Stimulated activated effector memory CD8-positive, alpha-beta T cell treated with anti-CD3 and anti-CD28 coated beads, Interleukin-12 subunit alpha, Interleukin-12 subunit beta, amount 100 ng/mL, for 72 hours (primary cell): ENCODE measurements at regions not wholly inside any gene's neighbourhood (a gene's known extent, or its start where the extent isn't known, plus 50 kb on each side); places are given as distances from the start of the nearest gene placed in this dataset.
"Not testable (repeated sequence)": the region's sequence is repeated elsewhere in the genome, so short reads cannot be mapped to it uniquely, and the experiment has no call there.

ENCODE experiments used
- ATAC-seq: fragments of 150-1000 bp; cut with Tn5 transposase; 2 replicates; pipeline ENCODE4 v1.10.0; 2021
- DNase-seq, 2 donors: peaks; one replicate each; pipeline ENCODE4 v3.0.0; 2021 to 2022; ENCODE audit warnings: low spot score in 2 of 2
- H3K27ac Mint-ChIP-seq: one replicate; pipeline ENCODE4 v1.8.0; 2022; ENCODE audit warnings: mild to moderate bottlenecking, mixed read lengths
- H3K36me3 Mint-ChIP-seq: one replicate; pipeline ENCODE4 v1.8.0; 2022; ENCODE audit warnings: mild to moderate bottlenecking, mixed read lengths
- H3K4me1 Mint-ChIP-seq: one replicate; pipeline ENCODE4 v1.8.0; 2022; ENCODE audit warnings: mixed read lengths
- H3K4me3 Mint-ChIP-seq: one replicate; pipeline ENCODE4 v1.8.0; 2022; ENCODE audit warnings: mild to moderate bottlenecking, mixed read lengths
- H3K9me3 Mint-ChIP-seq: one replicate; pipeline ENCODE4 v1.8.0; 2022; ENCODE audit warnings: mixed read lengths

- not testable (repeated sequence) for ATAC-seq, H3K27ac Mint-ChIP-seq, DNase-seq, H3K36me3 Mint-ChIP-seq, H3K9me3 Mint-ChIP-seq, H3K4me3 Mint-ChIP-seq, H3K4me1 Mint-ChIP-seq
Observed at GRCh38 chr6:169973588-169974467, 222.4 kb downstream of the ERMARD start.

DNA sequence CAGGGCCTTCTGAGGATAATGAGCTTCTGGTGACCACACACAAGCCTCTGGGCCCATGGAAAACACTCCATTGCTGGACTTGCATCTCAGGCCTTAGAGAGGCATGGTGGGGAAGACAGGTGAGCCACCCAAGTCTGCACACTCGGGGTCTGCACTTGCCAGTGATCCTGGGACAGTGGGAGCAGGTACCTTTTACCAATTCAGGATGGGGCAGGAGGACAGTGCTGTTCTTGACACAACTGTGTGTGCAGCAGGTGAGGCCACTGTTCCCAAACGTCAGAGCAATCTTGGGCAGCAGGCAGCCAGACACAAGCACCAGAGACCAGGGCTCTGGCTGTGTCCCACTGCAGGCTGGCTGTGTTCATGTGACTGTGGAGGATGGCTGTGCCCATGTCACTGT is 221.3 kb downstream of the ERMARD start:
- H3K27ac Mint-ChIP-seq = no peak overlapping the region
- no peaks in the 10 kb centered on the region for H3K9me3 Mint-ChIP-seq
- DNase-seq (no peak), ATAC-seq (no peak)
- no peak overlapping the region for H3K4me3 Mint-ChIP-seq
- H3K36me3 Mint-ChIP-seq = no peaks in the 10 kb centered on the region
- peaks cover 10% of the 10 kb centered on the region for H3K4me1 Mint-ChIP-seq

DNA sequence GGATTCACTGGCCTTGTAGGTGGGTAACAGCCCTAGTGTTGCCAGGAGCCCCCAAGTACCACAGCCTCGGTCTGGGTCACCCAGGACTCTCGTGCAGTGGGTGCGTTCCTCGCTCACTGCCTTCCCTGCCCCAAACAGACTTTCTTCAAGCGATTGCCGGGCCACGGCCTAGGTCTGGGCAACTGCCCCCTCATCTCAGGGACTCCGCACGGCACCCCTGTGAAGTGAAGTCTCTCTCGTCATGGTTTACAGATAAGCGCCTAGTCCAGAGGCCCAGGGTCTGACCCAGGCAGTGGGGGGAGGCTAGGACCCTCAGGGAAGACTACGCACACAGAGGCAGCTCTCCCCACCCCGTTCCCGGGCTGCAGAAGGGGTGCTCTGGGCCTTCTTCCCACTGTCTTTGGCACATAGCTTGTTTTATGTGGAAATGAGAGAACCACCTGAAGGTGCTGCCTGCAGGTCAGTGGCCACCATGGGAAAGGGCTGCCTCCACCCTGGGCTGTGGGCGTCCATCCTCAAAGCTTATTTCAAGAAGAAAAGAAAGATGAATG is 220.8 kb downstream of the ERMARD start:
- Mint-ChIP-seq H3K36me3 (no peaks in the 10 kb centered on the region), H3K4me1 (peaks cover 10% of the 10 kb centered on the region), H3K27ac (no peak overlapping the region), H3K9me3 (no peaks in the 10 kb centered on the region), H3K4me3 (no peak overlapping the region)
- ATAC-seq (no peak), DNase-seq (no peak)

DNA sequence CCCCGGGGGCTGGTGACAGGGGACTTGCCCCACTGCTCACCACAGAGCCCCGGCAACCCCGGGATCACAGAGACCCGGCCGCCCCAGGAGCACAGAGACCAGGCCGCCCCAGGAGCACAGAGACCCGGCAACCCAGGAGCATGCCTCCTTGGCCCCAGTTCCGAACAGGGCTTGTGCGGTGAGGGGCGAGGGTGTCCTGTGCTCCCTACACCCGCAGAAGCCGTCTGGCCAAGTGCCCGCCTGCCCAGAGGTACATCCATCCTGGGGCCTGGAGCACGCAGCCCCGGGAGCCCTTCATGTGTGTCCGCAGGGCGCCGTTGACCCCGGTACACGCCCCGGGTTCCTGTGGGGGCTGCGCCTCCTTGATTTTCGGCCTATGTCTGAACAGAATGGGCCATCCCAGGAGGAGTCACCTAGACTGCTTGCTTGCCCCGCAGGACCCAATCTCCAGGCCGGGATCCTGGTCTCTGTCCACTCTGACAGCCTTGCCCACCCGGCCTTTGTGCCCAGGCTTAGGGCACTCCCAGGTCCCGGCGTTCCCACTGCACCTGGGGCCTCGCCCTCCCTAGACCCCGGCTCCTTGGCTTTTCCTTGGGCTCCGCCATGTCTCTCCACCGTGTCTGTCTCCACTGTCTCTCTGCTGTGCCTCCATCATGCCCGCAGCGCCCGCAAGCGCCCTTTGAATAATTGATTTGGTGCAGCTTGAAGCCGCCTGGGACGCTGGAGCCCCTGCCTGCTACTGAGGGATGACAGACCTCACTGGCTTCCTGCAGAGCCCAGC is 219.8 kb downstream of the ERMARD start:
- peaks cover 5% of the 10 kb centered on the region for H3K4me1 Mint-ChIP-seq
- H3K36me3 Mint-ChIP-seq = no peaks in the 10 kb centered on the region
- H3K27ac Mint-ChIP-seq = no peak overlapping the region
- H3K4me3 Mint-ChIP-seq = no peak overlapping the region
- H3K9me3 Mint-ChIP-seq = no peaks in the 10 kb centered on the region
- DNase-seq = no peak
- ATAC-seq = no peak

DNA sequence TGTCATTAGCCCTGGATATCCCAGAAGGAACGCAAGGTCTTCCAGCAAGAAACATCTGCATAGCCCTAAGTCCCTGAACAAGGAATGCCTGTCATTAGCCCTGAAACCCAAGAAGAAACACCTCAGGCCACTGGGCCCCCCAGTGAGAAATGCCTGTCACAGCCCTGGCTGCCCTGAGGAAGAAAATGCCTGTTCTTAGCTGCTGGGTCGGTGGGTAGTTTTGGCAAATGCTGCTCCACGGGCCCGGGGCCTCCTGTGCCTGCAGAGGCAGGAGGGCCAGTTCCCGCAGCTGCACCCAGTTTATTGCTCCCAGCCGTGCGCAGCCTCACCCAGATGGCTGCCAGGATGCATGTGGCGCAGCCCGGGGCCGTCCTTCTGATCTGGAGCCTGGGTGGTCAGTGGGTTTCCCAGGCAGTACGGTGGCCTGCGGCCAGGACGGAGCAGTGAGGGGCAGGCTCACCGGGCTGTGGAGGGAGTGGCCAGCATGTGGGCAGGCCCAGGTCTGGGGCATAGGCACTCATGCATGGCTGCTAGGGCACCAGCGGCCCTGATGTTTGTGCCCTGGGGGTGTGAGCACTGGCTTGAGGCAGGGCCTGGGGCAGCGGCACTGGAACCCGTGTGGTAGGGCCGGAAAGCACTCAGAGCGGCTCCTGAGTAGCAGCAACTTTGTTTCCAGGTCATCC is 219.0 kb downstream of the ERMARD start:
- Mint-ChIP-seq H3K4me1 (no peaks in the 10 kb centered on the region), H3K36me3 (no peaks in the 10 kb centered on the region), H3K4me3 (no peak overlapping the region), H3K27ac (no peak overlapping the region), H3K9me3 (no peaks in the 10 kb centered on the region)
- DNase-seq = peak in 1 of 2 donors; percentile 41
- no peak for ATAC-seq

GRCh38 chr6:169969372-169970099 is 218.1 kb downstream of the ERMARD start:
- no peak for DNase-seq
- Mint-ChIP-seq H3K27ac (no peak overlapping the region), H3K9me3 (no peaks in the 10 kb centered on the region)

DNA sequence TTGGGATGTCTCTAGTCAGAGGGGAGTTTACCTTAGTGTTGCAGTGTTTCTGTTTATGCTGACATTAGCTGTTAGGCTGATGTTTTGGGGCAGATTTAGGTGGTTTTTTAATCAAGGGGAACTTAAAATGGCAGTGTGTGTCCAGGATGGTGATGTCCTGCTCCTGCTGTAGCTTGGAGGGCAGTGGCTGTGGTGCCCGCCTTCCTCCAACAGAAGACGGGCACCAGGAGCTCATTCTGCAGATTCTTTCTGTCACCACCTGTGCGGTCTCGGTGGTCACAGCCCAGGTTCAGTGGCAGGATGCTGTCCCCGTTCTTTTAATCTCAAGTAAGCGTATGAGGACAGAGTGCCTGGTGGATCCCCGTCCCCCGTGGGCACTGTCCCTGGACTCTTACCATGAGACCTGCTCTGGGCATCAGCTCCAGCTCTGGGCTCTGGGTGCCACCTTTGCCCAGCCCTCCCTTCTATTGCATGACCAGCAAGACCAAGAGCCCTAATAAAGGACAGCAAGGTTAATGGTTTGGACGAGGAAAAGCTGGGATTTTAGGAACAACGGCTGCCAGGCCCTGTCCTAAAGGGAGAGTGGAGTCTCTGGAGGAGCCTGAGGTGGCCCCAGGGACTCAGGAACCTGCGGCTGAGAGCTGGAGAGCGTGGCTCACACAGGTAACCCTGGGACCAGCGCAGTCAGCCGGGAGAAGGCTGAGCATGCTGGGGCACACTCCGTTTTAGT is 217.3 kb downstream of the ERMARD start:
- Mint-ChIP-seq H3K27ac (no peak overlapping the region), H3K36me3 (no peaks in the 10 kb centered on the region), H3K4me1 (no peaks in the 10 kb centered on the region), H3K4me3 (no peak overlapping the region), H3K9me3 (no peaks in the 10 kb centered on the region)
- ATAC-seq (no peak), DNase-seq (no peak)

More at GRCh38 chr6:169969372-169970099, 218.1 kb downstream of the ERMARD start:
- no peak for ATAC-seq
- Mint-ChIP-seq H3K36me3 (no peaks in the 10 kb centered on the region), H3K4me3 (no peak overlapping the region), H3K4me1 (no peaks in the 10 kb centered on the region)

- Mint-ChIP-seq H3K27ac (no peak overlapping the region), H3K9me3 (no peaks in the 10 kb centered on the region), H3K36me3 (no peaks in the 10 kb centered on the region), H3K4me3 (no peak overlapping the region), H3K4me1 (no peaks in the 10 kb centered on the region)
- DNase-seq (peak in 1 of 2 donors; percentile 47), ATAC-seq (peak; percentile 89)
Observed at GRCh38 chr6:169967687-169968086, 216.3 kb downstream of the ERMARD start.

DNA sequence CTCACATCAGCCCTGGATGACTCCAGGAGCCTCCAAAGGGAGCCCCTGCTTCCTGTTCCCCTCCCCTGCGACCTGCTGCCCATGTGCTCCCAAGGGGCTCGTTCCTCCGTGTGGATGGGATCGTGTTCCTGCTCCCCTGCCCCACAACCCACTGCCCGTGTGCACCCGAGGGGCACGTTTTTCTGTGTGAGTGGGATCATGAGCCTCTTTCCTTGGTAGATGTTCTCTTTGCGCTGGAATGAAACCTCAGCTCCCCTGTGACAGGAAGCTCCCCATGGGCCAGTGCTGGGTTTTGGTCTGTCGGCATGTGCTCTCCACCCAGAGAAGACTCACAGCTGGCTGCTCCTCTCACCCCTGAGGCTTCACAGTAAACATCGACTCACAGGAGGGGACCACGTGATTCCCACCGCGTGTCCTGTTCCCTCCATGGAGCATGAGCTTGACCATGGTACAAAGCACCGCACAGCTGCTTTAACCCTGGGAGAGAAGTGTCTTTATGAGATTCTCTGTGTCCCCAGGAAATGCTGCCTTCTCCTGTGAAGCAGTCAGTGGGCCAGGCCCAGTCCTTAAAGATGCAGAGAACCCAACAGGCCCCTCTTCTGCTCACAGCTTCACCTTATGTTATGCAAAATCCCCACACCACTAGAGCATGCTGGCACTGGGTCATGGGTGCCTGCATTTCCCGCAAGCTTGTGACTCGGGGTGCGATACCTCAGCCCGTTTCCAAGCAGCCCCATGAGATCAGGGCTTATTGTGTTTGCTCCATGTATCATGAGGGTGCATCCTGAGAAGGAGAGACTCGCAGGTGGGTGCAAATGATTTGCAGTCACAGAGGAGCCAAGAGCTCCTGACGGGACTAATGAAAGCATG is 215.1 kb downstream of the ERMARD start:
- Mint-ChIP-seq H3K27ac (no peak overlapping the region), H3K36me3 (no peaks in the 10 kb centered on the region), H3K4me3 (no peak overlapping the region), H3K9me3 (no peaks in the 10 kb centered on the region), H3K4me1 (no peaks in the 10 kb centered on the region)
- peak in 1 of 2 donors; percentile 40 for DNase-seq
- ATAC-seq = no peak

GRCh38 chr6:169965657-169966311 is 214.4 kb downstream of the ERMARD start:
- Mint-ChIP-seq H3K4me1 (no peaks in the 10 kb centered on the region), H3K4me3 (no peak overlapping the region), H3K9me3 (no peaks in the 10 kb centered on the region), H3K27ac (no peak overlapping the region), H3K36me3 (no peaks in the 10 kb centered on the region)
- ATAC-seq (no peak), DNase-seq (no peak)

GRCh38 chr6:169965239-169965638 is 213.8 kb downstream of the ERMARD start:
- Mint-ChIP-seq H3K36me3 (no peaks in the 10 kb centered on the region), H3K9me3 (no peaks in the 10 kb centered on the region), H3K4me1 (no peaks in the 10 kb centered on the region), H3K4me3 (no peak overlapping the region), H3K27ac (no peak overlapping the region)
- no peak for ATAC-seq
- DNase-seq = peak in 1 of 2 donors; percentile 40

DNA sequence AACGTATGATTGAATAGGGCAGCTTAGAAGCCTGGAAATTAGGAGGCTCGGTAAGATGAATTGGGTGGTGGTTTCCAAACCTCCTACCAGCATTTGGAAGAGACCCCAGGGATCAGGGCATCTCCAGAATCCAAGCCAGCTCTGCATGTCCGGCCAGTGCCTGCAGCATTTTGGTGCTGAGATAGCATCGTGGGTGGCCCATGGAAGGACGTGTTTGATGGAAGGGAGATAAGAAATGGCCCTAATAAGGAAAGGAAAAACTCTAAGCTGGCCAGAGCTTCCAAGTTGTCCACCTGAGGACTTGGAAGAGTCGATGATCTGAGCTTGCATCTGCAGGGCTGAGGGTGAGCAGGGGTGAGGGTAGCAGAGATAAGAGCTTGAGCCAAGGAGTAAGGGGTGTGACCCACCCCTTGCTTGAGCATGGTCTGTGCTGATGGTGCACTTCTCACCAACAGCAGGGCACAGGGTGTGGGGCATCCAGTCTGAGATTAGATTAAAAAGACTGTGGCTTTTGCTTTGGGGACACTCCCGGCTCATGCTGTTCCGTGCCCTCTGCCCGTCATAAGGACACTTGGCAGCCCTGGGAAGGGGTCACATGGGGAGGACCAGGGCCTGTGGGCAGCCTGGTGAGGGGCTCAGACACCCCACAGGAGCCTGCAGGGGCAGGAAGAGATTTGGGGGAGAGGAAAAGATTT is 213.2 kb downstream of the ERMARD start:
- no peak for ATAC-seq
- no peak overlapping the region for H3K4me3 Mint-ChIP-seq
- no peaks in the 10 kb centered on the region for H3K9me3 Mint-ChIP-seq
- no peaks in the 10 kb centered on the region for H3K4me1 Mint-ChIP-seq
- no peaks in the 10 kb centered on the region for H3K36me3 Mint-ChIP-seq
- DNase-seq = no peak
- no peak overlapping the region for H3K27ac Mint-ChIP-seq
